Left ventricle myocardium superior (tissue), 1 donor: ENCODE measurements at regions not wholly inside any gene's neighbourhood (a gene's known extent, or its start where the extent isn't known, plus 50 kb on each side); places are given as distances from the start of the nearest gene placed in this dataset.

Experiments used
- ATAC-seq: fragments of 200-7000 bp; cut with Tn5 transposase; one replicate; pipeline ENCODE4 v1.9.1; 2020; ENCODE audit warnings: mild to moderate bottlenecking, moderate library complexity
- DNase-seq: peaks from one replicate; pipeline ENCODE4 v3.0.0-alpha.2; 2020
- intact Hi-C: fragments of 100-400 bp; cut with micrococcal nuclease; formaldehyde crosslinking; loops from one replicate; pipeline ENCODE4 v1.11.0; 2022
- donor health status: DM: no; HTN: yes; CAD: no; lungs with severe emphysema.

DNA sequence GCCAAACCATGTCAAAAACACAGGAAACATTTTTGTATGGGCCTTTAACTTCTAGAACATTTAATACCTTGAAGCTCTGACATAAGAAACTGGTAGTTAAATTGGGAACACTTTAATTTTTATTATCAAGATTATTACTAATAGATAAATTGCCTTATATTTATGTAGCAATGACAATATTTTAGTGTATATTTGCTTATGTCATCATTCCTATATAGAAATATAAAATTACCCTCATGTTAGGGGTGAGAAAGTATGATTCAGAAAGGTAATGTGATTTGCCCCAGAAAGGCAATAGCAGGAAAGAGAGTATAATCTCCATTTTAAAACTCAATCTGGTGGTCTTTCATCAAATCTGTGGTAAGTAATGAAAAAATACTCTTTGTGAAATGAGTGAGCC, 147.4 kb downstream of the IL15 start:
- DNase-seq (no peak), ATAC-seq (no peak)
- intact Hi-C loops, result no loop called here

DNA sequence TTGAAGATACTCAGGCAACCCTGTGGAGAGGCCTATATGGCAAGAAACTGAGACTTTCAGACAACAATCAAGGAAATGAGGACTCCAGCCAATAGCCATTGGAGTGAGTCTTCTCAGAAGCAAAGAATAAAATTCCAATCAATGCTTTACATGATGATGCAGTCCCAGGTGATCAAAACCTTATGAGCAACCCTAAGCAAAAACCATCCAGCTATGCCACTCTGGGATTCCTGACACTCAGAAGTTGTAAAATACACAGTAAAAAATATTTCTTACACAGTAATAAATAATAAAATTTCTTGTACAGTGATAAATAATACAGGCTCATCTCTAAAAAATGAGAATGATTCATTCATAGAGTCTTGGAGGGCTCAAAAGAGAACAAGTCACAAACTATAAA, 150.6 kb downstream of the IL15 start:
- intact Hi-C loops, result no loop called here
- no peak for DNase-seq
- no peak for ATAC-seq

DNA sequence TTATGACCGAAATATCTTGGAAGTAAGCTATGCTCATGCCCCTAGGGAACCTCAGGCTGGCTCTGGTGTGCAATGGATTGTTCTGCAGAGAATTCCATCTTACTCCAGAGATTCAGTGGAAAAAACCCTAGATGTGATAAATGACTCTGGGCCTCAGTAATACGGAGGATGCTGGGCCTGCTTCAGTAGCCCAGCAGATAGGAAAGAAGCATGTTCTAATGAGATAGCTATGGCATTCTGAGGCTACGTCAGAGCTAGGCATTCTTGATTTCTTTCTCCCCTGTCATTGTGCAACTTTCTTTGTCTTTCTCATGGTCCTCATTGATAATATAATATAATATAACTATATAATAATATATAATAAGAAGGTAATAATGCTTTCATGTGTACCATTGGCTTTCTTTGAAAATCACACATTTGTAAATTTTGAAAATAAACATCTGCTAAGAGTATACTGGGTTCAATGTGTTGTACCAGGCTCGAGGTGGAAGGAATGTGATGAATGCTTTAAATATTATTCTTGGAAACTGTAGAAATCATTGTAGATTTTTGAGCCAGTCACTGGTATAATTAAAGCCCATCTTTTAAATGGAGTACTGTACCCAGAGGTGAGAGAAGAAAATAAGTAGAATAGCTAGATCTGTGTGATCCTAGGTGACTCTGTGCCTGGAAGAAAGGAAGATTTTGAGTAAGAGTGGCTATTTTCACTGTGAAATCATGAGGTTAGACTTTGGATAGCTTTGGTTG, 152.0 kb downstream of the IL15 start:
- intact Hi-C loops, result no loop called here
- DNase-seq (no peak), ATAC-seq (no peak)

DNA sequence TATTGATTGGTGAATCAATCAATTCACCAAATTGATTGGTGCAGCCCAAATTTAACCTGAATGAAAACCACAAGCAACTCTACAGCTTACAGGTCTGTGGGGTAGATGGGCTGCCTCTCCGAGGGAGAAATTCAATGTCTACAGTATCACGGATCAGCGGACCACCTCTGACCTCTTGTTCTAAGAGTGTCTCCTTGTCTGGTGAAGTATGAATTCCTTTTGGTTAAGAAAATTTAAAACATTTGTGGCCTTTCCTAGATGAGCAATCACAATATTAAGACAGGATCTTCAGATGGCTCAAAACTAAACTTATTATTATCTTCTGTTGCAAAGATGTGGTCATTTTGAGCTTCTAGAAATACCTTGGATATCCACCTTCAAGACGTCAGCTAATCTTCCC, 153.3 kb downstream of the IL15 start:
- intact Hi-C loops, result no loop called here
- ATAC-seq, result no peak
- DNase-seq, result no peak

DNA sequence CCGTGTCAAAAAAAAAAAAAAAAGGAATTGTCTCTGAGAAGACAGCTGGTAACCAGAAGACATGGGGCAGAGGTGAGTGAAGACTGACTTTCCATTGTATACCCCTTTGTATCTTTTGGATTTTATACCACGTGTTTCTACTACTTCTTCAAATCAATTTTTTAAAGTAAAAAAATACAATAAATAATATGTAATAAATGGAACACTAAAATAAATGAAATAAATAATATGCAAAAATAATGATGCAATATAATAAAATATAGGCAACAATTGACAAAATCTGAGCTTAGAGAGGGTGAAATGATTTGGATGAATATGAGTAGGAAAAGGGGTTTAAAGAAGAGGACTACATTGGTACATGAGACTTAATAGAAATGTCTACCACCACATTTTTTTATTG, 155.8 kb downstream of the IL15 start:
- intact Hi-C loops, result no loop called here
- DNase-seq, result no peak
- ATAC-seq, result no peak

DNA sequence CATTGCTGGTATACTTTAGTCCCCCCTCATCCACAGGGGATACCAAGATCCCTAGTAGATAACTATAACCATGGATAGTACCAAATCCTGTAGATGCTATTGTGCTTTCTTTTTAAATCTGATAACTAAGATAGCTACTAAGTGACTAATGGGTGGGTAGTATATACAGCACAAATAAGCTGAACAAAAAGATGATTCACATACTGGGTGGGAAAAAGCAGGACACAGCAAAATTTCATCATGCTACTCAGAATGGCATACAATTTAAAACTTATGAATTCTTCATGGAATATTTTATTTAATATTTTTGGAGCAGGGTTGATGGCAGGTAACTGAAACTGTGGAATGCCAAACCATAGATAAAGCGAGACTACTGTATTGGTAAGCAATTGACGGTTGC, 161.6 kb downstream of the IL15 start:
- DNase-seq (no peak), ATAC-seq (no peak)
- intact Hi-C loops, result no loop called here

DNA sequence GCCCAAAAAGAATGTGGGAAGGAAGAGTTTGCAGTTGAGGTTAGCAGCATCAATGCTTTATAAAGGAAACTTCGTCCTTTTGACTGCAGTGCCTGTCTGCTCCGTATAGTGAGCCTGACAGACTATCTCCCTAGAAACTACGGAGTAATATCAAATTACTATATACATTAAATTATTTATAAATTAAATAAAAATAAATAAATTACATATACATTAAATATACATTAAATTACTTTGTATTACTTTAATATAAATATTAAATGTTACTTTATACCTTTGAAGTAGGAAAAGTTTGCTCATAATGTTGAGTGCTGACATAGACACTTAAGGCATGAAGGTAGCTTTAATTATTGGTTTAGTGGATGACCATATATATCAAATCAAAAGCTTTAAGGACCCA, 165.2 kb downstream of the IL15 start:
- DNase-seq, result no peak
- intact Hi-C loops, result no loop called here
- no peak for ATAC-seq

DNA sequence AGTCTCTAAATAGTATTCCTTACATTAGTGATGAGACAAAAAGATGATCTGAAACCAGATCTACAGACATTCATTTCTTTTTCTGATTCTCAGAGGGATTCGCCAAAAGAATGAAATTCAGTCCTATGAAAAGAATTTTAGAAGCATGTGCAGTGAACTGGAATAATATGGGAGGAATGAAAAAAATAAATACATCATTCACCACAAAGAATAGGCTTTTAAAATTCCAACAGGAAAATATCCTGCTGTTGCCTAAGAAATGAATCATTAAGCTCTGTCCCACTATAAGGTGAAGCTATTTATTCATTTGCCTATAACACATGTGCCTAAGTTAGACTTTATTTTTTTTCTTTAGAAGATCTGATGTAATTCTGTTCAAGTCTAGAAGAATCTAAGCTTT, 165.9 kb downstream of the IL15 start:
- no peak for DNase-seq
- intact Hi-C loops, result no loop called here
- no peak for ATAC-seq

DNA sequence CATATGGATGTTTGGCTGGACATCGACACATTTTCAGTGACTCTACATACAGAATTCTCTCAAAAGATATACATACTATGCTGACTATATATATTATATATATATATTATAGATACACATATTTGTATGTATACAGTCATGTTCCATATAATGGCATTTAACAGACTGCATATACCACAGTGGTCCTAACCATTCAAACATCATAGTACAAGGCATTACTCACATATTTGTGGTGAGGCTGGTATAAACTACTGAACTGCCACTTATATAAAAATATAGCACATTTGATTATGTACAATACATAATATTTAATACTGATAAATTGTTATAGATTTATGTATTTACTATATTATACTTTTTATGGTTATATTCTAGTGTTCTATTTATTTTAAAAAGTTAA, 168.5 kb downstream of the IL15 start:
- ATAC-seq (no peak), DNase-seq (no peak)
- intact Hi-C loops, result no loop called here

DNA sequence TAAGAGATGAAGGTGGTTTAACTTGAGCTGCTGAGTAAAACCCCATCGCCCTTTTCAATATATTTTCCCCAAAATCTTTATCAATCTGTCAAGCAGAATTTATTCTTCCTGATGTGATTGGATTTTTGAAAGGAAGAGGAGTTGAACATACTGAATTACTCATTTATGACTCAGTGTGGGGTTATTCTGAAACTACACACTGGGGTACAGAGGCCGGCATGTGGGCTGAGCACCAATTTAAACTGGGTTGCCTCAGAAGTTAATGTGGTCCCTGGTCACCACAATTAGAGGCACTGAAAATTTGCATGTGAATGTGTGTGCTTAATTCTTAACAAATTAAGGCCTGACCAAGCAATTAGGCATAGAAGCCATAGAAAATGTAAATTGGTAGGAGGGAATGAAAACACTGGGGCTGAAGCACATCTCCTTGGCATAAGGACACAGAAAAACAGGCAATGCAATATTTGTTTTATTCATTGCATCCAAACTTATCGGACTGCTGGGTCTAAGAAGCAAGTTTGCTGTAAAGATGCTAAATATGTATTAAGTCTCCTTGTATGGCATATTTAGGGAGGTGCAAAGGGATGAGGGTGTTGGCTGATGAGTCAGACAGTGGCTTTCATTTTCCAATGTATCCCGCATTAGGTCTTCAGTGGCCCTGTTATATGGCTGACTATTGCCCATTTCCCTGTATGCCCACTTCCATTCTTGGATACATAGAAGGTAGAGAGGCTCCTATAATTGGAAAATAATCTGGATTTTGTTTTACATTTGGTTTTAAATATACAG, 170.9 kb downstream of the IL15 start:
- DNase-seq (no peak), ATAC-seq (no peak)
- intact Hi-C loops, result no loop called here

DNA sequence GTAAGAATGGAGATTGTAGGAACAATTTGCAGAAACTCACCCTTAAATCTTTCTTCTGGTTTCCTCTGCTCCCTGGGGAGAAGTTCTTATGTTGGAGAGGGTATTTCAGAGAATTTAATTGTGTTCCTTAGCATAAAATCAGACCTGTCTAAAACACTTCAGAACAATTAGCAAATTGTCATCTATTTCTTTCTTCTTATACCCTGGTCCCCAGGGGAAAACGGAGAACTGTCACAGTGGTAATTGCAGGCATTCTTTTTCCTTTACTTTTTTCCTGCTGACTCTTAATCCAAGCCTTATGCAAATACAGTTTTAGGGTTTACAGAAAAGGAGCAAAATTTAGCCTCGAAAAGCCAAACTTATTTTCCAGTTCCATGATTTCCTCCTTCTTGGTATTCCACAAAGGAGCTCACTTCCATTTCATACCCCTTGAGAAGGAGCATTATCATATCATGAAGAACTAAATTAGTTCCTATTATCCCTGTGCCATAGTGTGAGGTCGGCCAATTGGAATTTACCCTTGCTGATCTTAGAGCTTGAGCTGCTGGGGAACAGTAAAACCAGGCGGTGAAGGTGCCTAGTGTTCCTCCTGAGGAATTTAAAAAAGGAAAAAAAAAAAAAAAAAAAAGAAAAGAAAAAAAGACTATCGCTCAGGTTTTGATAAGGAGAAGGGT, 173.8 kb downstream of the IL15 start:
- DNase-seq, result no peak

DNA sequence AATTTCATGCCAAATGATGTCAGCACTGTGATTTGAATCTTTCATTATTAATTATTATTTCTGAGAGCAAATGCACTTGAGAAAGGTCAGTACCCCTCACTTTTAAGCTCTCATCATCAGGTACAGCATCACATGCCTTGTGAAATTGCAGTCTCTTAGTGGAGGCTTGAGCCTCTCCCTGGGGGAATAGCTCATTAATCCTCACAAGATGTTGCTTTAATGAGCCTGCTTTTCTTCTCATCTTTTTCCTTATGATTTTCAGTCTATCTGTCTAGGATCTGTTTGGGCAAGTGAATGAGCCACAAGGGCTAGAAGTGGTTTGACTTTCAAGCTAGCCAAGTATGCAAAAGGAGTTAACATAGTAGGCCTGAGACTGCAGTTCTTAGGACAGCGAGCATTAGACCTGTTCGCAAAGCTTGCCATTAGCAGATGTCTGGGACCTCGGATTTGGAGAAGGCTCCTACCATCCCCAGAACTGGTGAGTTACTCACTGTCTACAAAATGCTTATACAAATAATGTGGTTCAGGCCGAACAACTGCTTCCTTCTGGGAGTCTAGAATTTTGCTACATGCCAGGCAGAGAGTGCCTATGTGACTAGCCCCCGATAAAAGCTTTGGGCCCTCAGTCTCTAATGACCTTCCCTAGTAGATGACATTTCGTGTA, 174.5 kb downstream of the IL15 start:
- intact Hi-C loops, result no loop called here
- ATAC-seq, result no peak
- no peak for DNase-seq

More for the DNA sequence above, 173.8 kb downstream of the IL15 start:
- intact Hi-C loops, result no loop called here
- ATAC-seq, result no peak

DNA sequence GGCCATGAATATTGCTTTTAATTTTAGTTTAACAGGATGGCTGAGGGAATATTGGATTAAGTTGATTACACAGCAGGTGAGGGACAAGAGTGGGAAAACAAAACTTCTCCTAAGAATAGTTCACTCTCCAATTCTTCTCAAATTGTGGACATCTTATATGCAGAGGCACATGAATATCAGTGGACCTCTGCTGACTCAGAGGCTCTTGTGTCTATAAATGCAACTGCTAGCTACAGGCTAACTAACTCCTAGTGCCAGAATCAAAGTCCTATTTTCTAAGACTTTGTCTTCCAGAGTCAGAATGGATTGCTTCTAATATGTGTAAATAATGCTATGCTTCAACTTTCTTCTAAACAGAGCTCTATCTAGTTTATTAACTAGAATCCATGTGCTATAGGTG, 175.8 kb downstream of the IL15 start:
- DNase-seq (no peak), ATAC-seq (no peak)
- intact Hi-C loops, result no loop called here

DNA sequence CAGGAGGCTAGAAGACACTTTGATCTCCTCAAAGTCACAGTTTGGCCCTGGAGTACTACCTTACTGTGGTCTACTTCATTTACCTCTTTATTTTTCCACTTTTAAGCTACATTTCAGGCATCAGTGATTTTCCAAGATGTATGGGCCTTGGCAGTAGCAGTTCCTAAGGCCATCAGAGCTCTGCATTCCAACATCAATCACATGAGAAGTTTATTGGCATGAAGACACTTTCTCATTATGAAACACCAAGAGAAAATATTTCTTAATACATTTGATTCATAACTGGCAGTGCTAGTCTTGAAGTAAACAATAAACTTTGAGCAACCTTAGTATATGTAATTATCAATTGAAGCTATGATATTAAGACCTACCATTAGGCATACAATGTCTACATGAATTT, 178.1 kb downstream of the IL15 start:
- ATAC-seq (no peak), DNase-seq (no peak)
- intact Hi-C loops, result no loop called here

DNA sequence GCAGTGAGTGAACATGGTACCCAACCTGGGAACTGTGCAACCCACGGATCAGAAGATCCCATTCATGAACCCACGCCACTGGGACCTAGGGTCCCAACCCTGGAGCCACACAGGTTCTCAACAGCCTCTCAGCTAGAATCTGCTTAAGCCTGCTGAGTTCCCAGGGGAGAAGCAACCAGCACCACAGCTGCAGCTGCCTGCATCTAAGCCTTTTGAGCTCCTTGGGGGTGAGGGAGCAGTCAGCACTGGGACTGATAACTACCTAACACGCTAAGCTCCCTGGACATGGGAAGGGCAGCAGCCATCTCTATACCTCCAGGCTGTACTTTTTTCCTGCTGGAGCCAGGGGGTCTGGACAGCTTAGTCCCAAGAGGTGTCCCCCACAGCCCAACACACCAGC, 179.3 kb downstream of the IL15 start:
- DNase-seq (no peak), ATAC-seq (no peak)
- intact Hi-C loops, result no loop called here

DNA sequence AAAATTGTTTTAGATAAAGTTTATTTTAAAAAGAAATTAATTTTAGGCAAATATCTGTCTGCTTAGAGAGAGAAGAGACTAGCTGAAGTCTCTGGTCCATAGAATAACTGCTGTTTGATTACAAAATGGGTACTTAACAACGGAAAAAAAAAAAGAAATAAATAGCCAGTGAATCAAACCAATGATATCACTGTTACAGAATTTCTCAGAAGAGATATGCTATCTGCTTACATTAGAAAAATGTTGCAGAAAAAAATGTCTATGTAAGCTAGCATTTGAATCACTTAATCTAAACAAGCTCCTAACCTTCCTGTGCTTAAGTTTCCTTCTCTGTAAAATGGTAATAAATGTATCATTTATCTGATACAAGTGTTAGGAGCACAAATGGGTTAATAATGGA, 189.9 kb downstream of the IL15 start:
- DNase-seq (no peak), ATAC-seq (no peak)
- intact Hi-C loops, result no loop called here

DNA sequence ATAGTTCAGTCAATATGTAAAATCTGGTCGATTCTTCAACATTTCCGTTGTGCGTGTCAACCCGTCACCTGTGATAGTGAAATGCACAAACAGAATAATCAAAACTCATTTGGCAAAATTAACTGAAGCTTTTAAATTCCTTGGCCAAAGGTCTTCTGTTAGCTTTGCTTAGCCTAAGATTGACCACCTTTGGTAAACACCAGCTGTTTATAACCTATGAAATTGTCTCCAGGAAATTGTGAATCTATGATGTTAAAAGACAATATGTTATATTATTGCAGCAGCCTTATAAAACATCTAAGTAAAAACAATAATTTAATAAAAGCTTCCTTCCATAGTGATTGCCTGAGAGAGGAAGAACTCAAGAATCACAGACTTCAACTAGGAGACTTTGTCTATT, 196.8 kb downstream of the IL15 start:
- ATAC-seq (no peak), DNase-seq (no peak)
- intact Hi-C loops, result no loop called here

DNA sequence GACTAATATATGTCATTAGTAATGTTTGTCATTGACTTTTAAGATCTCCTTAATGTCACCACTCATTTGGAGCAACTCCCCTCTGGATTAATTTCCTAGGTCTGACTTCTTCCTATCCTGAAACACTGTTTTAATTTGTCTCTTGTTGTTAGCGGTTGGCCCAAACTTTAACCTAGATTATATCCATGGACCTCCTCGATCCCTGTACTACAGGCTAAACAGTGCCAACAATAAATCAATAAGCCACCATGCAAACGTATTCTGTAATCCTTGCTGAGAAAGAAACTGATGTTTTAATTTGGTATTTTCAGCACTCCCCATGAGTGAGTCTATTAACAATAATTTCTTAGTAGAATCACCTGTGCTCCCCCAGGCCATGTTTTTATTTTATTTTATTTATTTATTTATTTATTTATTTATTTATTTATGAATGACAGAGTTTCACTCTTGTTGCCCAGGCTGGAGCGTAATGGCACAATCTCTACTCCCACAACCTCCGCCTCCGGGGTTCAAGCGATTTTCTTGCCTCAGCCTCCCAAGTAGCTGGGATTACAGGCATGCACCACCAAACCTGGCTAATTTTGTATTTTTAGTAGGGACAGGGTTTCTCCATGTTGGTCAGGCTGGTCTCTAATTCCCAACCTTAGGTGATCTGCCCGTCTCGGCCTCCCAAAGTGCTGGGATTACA, 204.1 kb downstream of the IL15 start:
- intact Hi-C loops, result no loop called here
- ATAC-seq (no peak), DNase-seq (no peak)

DNA sequence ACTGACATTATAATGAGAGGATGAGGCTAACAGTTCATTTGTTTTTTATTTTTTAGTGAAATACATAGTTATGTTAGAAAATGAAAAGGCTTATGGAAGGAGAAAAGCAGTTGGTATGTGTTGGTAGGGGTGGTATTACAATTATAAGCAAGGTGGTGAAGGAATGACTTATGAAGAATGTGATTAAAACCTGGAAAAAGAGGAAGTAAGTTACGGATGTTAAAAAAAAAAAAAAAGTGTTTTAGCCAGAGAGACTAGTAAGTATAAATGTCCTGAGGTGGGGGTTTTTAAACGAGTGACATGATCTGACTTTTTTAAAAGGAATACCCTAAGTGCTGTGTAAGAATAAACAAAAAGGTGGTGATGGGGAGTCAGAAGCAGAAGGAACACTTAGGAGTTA, 206.8 kb downstream of the IL15 start:
- intact Hi-C loops, result no loop called here
- ATAC-seq, result no peak
- DNase-seq, result no peak

DNA sequence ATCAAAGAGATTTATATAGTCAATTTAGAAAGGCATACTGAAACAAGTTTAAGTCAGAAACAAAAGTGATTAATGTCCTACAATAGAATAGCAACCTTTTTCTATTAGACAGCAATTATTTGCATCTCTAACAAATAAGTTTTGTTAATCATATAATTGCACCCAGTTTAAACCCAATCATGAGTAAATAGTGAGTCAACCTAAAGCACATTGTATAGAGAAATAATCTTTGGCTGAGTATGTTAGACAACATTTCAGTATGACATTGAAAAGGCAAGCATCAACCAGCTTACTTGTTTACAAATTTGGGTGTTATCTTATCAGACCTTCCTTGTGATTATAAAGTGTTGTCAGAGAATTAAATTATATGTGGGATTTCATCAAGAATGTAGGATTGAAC, 209.5 kb downstream of the IL15 start:
- no peak for DNase-seq
- no peak for ATAC-seq
- intact Hi-C loops, result no loop called here
